ENCODE measurements at regions not wholly inside any gene's neighbourhood (a gene's known extent, or its start where the extent isn't known, plus 50 kb on each side); places are given as distances from the start of the nearest gene placed in this dataset.

GRCh38 chr11:28871090-28871489, 762.9 kb downstream of the METTL15 start:
- no peak for DNase-seq

- DNase-seq = no peak
Observed at GRCh38 chr11:28863422-28863821, 755.2 kb downstream of the METTL15 start.

- no peak for DNase-seq
Observed at GRCh38 chr11:28860893-28861292, 752.7 kb downstream of the METTL15 start.

GRCh38 chr11:28858076-28858475, 749.9 kb downstream of the METTL15 start:
- no peak for DNase-seq

- DNase-seq = no peak
Observed at GRCh38 chr11:28849053-28849452, 740.9 kb downstream of the METTL15 start.

GRCh38 chr11:28842716-28843115, 734.5 kb downstream of the METTL15 start:
- no peak for DNase-seq

- DNase-seq = no peak
Observed at GRCh38 chr11:28838741-28839140, 730.6 kb downstream of the METTL15 start.

- DNase-seq = no peak
Observed at GRCh38 chr11:28837599-28837998, 729.4 kb downstream of the METTL15 start.

GRCh38 chr11:28836285-28837081, 728.3 kb downstream of the METTL15 start:
- DNase-seq = peak; percentile 6

GRCh38 chr11:28835790-28836189, 727.6 kb downstream of the METTL15 start:
- DNase-seq = no peak

GRCh38 chr11:28835317-28835716, 727.1 kb downstream of the METTL15 start:
- no peak for DNase-seq

- DNase-seq = no peak
Observed at GRCh38 chr11:28834877-28835276, 726.7 kb downstream of the METTL15 start.

- DNase-seq = no peak
Observed at GRCh38 chr11:28833670-28834069, 725.5 kb downstream of the METTL15 start.

GRCh38 chr11:28833169-28833568, 725.0 kb downstream of the METTL15 start:
- no peak for DNase-seq

GRCh38 chr11:28826807-28827206, 718.6 kb downstream of the METTL15 start:
- DNase-seq = no peak

GRCh38 chr11:28822576-28822975, 714.4 kb downstream of the METTL15 start:
- no peak for DNase-seq

- DNase-seq = no peak
Observed at GRCh38 chr11:28820296-28820989, 712.3 kb downstream of the METTL15 start.

- DNase-seq = no peak
Observed at GRCh38 chr11:28819741-28820140, 711.6 kb downstream of the METTL15 start.

GRCh38 chr11:28815110-28815509, 706.9 kb downstream of the METTL15 start:
- no peak for DNase-seq

GRCh38 chr11:28808771-28809170, 700.6 kb downstream of the METTL15 start:
- DNase-seq = no peak

- DNase-seq = no peak
Observed at GRCh38 chr11:28799316-28799715, 691.1 kb downstream of the METTL15 start.

GRCh38 chr11:28798286-28798685, 690.1 kb downstream of the METTL15 start:
- DNase-seq = no peak

- DNase-seq = no peak
Observed at GRCh38 chr11:28797536-28797935, 689.3 kb downstream of the METTL15 start.

- DNase-seq = no peak
Observed at GRCh38 chr11:28794405-28794804, 686.2 kb downstream of the METTL15 start.
